DND-41 (cell line): ENCODE measurements at regions not wholly inside any gene's neighbourhood (a gene's known extent, or its start where the extent isn't known, plus 50 kb on each side); places are given as distances from the start of the nearest gene placed in this dataset.

Experiments used
- ATAC-seq: fragments of 200-7000 bp; cut with Tn5 transposase; 3 replicates; pipeline ENCODE4 v1.9.1; 2021; ENCODE audit warnings: low read depth; ENCODE audit not compliant: insufficient read depth
- DNase-seq: peaks from one replicate; pipeline ENCODE4 v3.0.0-alpha.2; 2020
- H2AFZ ChIP-seq: 2 replicates; pipeline ENCODE4 v1.6.0; 2012; ENCODE audit warnings: low read depth, low read length
- H3K27ac ChIP-seq: 2 replicates; pipeline ENCODE4 v1.5.1; 2012; ENCODE audit warnings: low read length, inconsistent platforms
- H3K27me3 ChIP-seq: fragments of 200-600 bp; sonication (generic); 2 replicates; pipeline ENCODE4 v1.6.0; 2012; ENCODE audit warnings: low read length, mild to moderate bottlenecking, inconsistent platforms; ENCODE audit not compliant: insufficient read depth, poor library complexity
- H3K36me3 ChIP-seq: 2 replicates; pipeline ENCODE4 v1.5.1; 2012; ENCODE audit warnings: low read length, inconsistent platforms; ENCODE audit not compliant: insufficient read depth
- H3K4me1 ChIP-seq: 2 replicates; pipeline ENCODE4 v1.5.1; 2012; ENCODE audit warnings: mild to moderate bottlenecking, low read length; ENCODE audit not compliant: insufficient read depth
- H3K4me2 ChIP-seq: 2 replicates; pipeline ENCODE4 v1.6.0; 2012; ENCODE audit warnings: mild to moderate bottlenecking, moderate library complexity, low read length, inconsistent platforms; ENCODE audit not compliant: insufficient read depth
- H3K4me3 ChIP-seq, 2 experiments: fragments of 200-600 bp in 1 of 2; shearing (Covaris generic) in 1 of 2; 2 replicates each; pipeline ENCODE4 v1.5.1; 2012 to 2016; ENCODE audit warnings: inconsistent platforms in 2 of 2, low read length in 2 of 2, mild to moderate bottlenecking in 2 of 2, low read depth in 1 of 2, moderate library complexity in 1 of 2
- H3K79me2 ChIP-seq: 2 replicates; pipeline ENCODE4 v1.6.0; 2012; ENCODE audit warnings: low read length, inconsistent platforms; ENCODE audit not compliant: insufficient read depth
- H3K9ac ChIP-seq: 2 replicates; pipeline ENCODE4 v1.6.0; 2012; ENCODE audit warnings: low read depth, mild to moderate bottlenecking, inconsistent platforms, low read length, moderate library complexity
- H3K9me3 ChIP-seq: 2 replicates; pipeline ENCODE4 v1.5.1; 2012; ENCODE audit warnings: low read length, moderate library complexity, mild to moderate bottlenecking, inconsistent platforms; ENCODE audit not compliant: insufficient read depth, severe bottlenecking
- H4K20me1 ChIP-seq: 2 replicates; pipeline ENCODE4 v1.6.0; 2012; ENCODE audit warnings: low read length; ENCODE audit not compliant: insufficient read depth
- CTCF ChIP-seq: IDR thresholded peaks from 2 replicates; pipeline ENCODE4 v1.5.1; 2012; ENCODE audit warnings: borderline replicate concordance, low read length, moderate library complexity, mild to moderate bottlenecking; ENCODE audit not compliant: poor library complexity, severe bottlenecking; ENCODE audit errors: extremely low read depth
- EZH2 ChIP-seq: IDR thresholded peaks from 3 replicates; pipeline ENCODE4 v1.6.1; 2012; ENCODE audit warnings: borderline replicate concordance, low read depth, mild to moderate bottlenecking, moderate library complexity, low read length, inconsistent platforms; ENCODE audit not compliant: severe bottlenecking

GRCh38 chr12:13734584-13735152, 246.7 kb downstream of the GRIN2B start:
- no peak overlapping the region for H3K9ac ChIP-seq
- ATAC-seq (no peak), DNase-seq (no peak)
- H3K27me3 ChIP-seq = no peaks in the 10 kb centered on the region
- no peaks in the 10 kb centered on the region for H3K79me2 ChIP-seq
- no peaks in the 10 kb centered on the region for H3K4me1 ChIP-seq
- H3K9me3 ChIP-seq = no peaks in the 10 kb centered on the region
- no peak overlapping the region for H2AFZ ChIP-seq
- H3K4me3 ChIP-seq = no peak overlapping the region
- no peaks in the 10 kb centered on the region for H4K20me1 ChIP-seq
- no peak overlapping the region for H3K27ac ChIP-seq
- TF ChIP-seq EZH2 (no peak), CTCF (no peak)
- H3K36me3 ChIP-seq = no peaks in the 10 kb centered on the region
- H3K4me2 ChIP-seq = no peak overlapping the region

GRCh38 chr12:13727707-13728195, 253.7 kb downstream of the GRIN2B start:
- no peak for ATAC-seq
- Histone ChIP-seq H2AFZ (no peak overlapping the region), H3K9ac (no peak overlapping the region), H3K36me3 (no peaks in the 10 kb centered on the region), H3K4me1 (no peaks in the 10 kb centered on the region), H3K4me3 (no peak overlapping the region), H3K4me2 (no peak overlapping the region), H3K9me3 (no peaks in the 10 kb centered on the region), H3K27me3 (peaks cover 2% of the 10 kb centered on the region), H3K79me2 (no peaks in the 10 kb centered on the region), H4K20me1 (no peaks in the 10 kb centered on the region), H3K27ac (no peak overlapping the region)
- no peak for DNase-seq
- TF ChIP-seq EZH2 = no peak

GRCh38 chr12:13725049-13725448, 256.4 kb downstream of the GRIN2B start:
- Histone ChIP-seq H3K4me1 (no peaks in the 10 kb centered on the region), H3K79me2 (no peaks in the 10 kb centered on the region), H3K9me3 (no peaks in the 10 kb centered on the region), H3K4me3 (no peak overlapping the region), H3K27ac (no peak overlapping the region), H3K9ac (no peak overlapping the region), H3K36me3 (no peaks in the 10 kb centered on the region), H3K4me2 (no peak overlapping the region), H4K20me1 (no peaks in the 10 kb centered on the region), H3K27me3 (peaks cover 5% of the 10 kb centered on the region), H2AFZ (no peak overlapping the region)
- no peak for DNase-seq
- TF ChIP-seq CTCF = no peak
- TF ChIP-seq EZH2 = no peak
- no peak for ATAC-seq

GRCh38 chr12:13724136-13724535, 257.3 kb downstream of the GRIN2B start:
- ATAC-seq = no peak
- H3K9me3 ChIP-seq = no peaks in the 10 kb centered on the region
- TF ChIP-seq CTCF (no peak), EZH2 (no peak)

More at GRCh38 chr12:13724136-13724535, 257.3 kb downstream of the GRIN2B start:
- Histone ChIP-seq H3K27me3 (peaks cover 5% of the 10 kb centered on the region), H2AFZ (no peak overlapping the region), H3K79me2 (no peaks in the 10 kb centered on the region), H3K9ac (no peak overlapping the region), H3K4me2 (no peak overlapping the region), H3K27ac (no peak overlapping the region), H3K36me3 (no peaks in the 10 kb centered on the region), H4K20me1 (no peaks in the 10 kb centered on the region), H3K4me3 (no peak overlapping the region), H3K4me1 (no peaks in the 10 kb centered on the region)
- no peak for DNase-seq
